NOMO-1 treated with dmso at 0.1 percent for 144 hours (cell line): ENCODE measurements at regions not wholly inside any gene's neighbourhood (a gene's known extent, or its start where the extent isn't known, plus 50 kb on each side); places are given as distances from the start of the nearest gene placed in this dataset.
"Not testable (repeated sequence)": the region's sequence is repeated elsewhere in the genome, so short reads cannot be mapped to it uniquely, and the experiment has no call there.

ENCODE experiments used
- DNase-seq: peaks from one replicate; lab custom pipeline; 2025; ENCODE audit not compliant: unreplicated experiment; lab: John Stamatoyannopoulos, UW

GRCh38 chr12:84154991-84155930 is 757.3 kb downstream of the SLC6A15 start:
- not testable (repeated sequence) for DNase-seq

- DNase-seq = not testable (repeated sequence)
Observed at GRCh38 chr12:84154439-84154990, 758.1 kb downstream of the SLC6A15 start.

DNA sequence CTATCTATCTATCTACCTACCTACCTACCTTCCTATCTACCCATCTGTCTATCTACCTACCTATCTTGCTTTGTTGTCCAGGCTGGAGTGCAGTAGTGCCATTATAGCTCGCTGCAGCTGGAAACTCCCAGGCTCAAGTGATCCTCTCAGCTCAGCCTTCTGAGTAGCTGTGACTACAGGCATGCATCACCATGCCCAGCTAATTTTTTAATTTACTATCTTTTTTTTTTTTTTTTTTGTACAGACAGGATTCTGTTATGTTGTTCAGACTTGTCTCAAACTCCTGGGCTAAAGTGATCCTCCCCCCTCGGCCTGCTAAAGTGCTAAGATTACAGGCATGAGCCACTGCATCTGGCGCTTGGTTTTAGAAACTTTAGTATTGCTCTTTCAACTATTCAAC is 762.4 kb downstream of the SLC6A15 start:
- no peak for DNase-seq

GRCh38 chr12:84148335-84148734 is 764.3 kb downstream of the SLC6A15 start:
- no peak for DNase-seq

DNA sequence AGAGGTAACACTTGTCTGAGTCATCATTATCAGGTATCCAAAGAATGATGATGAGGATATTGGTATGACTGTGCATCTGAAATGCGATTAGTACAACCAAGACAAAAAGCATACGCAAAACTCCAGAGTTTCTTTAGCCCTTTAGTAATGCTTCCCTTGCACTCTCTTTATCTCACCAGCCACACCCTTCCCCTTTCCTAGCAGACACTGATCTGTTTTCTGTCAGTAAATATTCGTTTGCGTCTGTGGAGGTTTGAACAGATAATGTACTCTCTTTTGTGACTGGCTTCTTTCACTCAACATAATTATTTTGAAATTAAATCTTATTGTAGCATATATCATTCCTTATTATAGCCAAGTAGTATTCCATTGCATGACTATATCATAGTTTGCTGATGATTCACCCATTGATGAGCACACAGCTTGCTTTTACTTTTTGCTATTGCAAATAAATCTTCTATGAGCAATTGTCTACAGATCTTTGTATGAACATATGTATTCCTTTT is 775.7 kb downstream of the SLC6A15 start:
- DNase-seq = no peak

DNA sequence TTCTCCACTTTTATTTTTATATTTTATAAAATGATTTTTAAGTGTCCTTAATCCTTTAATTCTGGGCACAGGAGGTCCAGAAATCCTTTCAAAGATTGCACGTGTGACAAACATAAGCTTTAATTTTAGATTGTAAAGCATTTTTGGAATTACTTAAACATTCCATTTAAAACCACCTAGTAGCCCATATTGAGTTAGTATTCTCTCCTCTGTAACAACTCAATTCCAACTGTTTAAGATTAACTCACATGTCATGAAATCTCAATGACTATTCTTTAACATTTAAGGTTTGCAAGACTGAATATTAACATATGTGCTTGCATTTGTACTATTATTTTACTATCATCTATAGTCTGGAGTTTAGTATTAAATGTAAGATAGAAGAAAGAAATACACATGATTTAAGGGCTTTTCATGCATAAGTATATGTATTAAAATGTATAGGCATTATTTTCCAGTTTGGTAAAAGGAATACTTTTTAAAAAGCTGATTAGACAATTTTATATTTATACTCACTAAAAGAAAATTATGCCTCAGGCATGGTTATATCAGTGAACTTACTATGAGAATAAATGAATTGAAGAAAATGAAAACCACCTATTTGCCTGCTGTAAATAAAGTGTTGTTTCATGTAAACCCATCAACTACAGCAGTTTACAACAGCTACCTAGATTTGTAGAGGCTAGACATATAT is 776.9 kb downstream of the SLC6A15 start:
- no peak for DNase-seq

DNA sequence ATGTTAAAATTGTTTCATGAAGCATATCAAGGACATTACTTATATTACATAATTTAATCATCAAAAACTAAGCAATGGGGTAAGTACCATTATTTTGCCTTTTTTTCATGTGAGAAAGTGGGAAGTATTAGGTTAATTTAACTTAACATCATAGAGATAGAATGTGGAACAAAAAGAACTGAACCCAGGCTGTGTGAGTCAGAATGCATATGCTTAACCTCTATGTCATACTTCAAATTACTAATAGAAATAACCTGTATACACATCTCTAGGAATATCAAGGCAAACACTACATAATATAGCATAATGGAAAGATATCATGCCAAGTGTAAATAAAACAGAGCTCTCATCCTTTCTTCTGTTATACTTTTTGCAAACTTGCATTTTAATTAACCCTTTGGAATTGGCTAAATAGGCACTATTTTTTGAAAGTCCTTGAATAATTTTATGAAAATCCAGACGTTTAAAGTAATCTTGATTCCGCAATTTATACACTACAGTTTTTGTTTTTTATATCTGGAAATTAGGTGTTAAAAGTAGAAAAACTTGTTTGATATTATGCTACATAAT is 777.7 kb downstream of the SLC6A15 start:
- no peak for DNase-seq

GRCh38 chr12:84131076-84131475 is 781.5 kb downstream of the SLC6A15 start:
- DNase-seq = no peak

GRCh38 chr12:84128117-84128991 is 784.2 kb downstream of the SLC6A15 start:
- DNase-seq = no peak

DNA sequence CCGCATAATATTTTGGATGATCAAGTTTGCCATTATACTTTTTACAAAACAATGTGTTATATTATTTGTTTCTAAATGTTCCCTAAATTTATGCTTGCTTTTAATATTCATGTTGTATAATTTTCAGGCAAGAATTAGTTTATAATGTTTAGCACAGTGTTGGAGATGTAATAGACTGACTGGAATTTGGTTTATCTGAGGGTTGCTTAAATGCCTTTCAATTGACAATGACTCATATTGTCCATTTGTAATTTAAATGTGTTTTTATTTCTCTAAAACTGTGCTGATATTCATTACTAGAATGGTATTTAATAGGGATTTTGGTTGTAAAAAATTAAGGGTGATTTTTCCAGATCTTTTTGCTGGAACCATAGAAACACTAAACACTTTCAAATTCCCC is 788.4 kb downstream of the SLC6A15 start:
- no peak for DNase-seq

DNA sequence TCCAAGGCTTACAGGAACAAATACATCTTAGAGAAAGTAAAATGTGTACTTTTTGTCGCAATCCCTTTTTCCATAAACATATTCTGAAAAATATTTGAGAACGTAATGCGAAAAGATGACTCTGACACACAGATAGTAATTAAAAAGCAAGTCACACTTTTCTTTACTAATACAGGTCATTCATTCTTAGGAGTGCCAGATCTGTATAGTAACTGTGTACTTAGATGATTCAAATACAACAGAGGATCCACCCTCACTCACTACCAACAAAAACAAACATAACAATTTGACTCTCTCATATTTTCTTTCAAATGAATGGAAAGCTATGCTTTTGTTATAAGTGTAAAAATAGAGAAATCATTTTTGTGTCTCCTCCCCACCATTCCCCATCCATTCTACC is 795.4 kb downstream of the SLC6A15 start:
- DNase-seq = no peak

- DNase-seq = no peak
Observed at GRCh38 chr12:84113666-84114065, 798.9 kb downstream of the SLC6A15 start.

GRCh38 chr12:84103886-84104285 is 808.7 kb downstream of the SLC6A15 start:
- DNase-seq = not testable (repeated sequence)

GRCh38 chr12:84101963-84102362 is 810.6 kb downstream of the SLC6A15 start:
- DNase-seq = not testable (repeated sequence)

DNA sequence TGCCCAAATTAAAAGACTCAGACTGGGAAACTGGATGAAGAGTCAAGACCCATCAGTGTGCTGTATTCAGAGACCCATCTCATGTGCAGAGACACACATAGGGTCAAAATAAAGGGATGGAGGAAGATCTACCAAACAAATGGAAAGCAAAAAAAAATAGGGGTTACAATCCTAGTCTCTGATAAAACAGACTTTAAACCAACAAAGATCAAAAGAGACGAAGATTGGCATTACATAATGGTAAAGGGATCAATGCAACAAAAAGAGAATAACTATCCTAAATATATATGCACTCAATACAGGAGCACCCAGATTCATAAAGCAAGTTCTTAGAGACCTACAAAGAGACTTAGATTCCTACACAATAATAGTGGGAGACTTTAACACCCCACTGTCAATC is 813.0 kb downstream of the SLC6A15 start:
- DNase-seq = not testable (repeated sequence)

DNA sequence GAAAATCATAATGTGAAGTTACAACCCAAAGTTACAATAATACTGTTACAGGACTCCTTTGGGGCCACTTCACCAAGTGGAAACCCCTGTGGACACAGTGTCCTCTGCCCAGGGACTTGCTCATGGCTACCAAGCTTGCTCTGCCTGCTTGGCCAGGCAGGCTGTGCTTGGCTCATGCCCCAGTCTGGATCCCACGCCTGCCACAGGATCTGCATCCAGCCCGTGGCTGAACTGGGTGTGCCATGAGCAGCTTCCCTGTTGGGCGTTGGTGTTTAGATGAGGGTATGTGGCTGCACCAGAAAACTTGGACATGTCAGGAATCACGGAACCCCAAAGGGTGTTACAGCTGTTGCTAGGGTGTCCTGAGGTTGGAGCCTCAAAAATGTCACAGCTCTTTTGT is 820.9 kb downstream of the SLC6A15 start:
- no peak for DNase-seq

- no peak for DNase-seq
Observed at GRCh38 chr12:84089356-84089755, 823.2 kb downstream of the SLC6A15 start.

GRCh38 chr12:84085046-84085445 is 827.6 kb downstream of the SLC6A15 start:
- DNase-seq = no peak

DNA sequence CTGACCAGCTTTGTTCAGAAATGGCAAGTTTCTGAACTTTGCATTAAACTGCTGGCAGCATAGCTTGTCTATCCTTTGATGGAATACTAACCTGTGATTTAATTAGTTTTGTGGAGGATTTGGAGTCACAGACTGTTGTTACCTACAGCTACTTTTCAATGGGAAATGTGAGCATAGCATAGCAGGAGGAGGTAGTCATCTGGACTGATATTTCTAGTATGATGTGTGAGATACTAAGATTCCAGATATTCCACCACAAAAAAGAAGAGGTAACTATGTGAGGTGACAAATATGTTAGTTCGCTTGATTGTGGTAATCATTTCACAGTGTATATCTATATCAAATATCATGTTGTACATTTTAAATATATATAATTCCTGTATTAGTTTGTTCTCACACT is 833.0 kb downstream of the SLC6A15 start:
- no peak for DNase-seq

DNA sequence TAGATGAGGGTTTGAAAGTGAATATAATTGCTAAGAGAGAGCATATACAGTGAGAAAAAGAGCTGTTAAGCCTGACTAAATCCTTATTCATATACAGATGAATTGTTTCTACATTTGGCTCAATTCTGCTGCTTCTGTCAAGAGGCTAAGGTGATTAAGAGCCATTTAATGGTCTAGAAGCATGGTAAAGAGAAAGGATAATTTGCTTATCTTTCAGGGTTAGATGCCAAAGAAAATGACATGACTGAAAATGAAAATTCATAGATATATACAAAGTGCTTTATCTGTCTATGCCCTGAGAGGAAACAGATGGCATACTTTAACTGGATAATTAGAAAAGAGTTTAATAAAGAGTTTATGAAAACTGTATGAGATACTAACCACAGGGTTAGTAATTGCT is 834.9 kb downstream of the SLC6A15 start:
- no peak for DNase-seq
